ENCODE measurements at regions not wholly inside any gene's neighbourhood (a gene's known extent, or its start where the extent isn't known, plus 50 kb on each side); places are given as distances from the start of the nearest gene placed in this dataset.
A peak's percentile ranks its signal among the peaks of the same experiment; 100 is the strongest.

DNA sequence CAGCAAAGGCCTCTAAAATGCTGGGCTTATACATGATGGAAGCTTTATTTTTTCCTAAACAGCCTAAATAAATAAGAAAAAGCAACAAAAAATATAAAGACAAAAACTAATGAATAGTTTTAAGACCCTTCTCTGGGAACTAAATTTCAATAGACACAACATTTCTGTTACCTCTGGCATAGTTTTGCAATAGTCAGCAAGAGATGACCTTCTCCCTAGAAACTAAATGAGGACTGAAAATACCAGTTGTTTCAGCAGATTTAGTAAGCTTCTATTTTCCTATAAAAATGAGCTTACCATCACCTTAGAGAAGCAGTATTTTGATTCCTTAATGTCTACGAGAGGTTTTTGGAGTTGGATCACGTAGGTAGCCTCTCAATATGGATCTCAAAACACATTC, 471.4 kb upstream of the NRP1 start:
- DNase-seq (no peak), ATAC-seq (no peak)
- intact Hi-C loops (cut with DNase I), result loop anchor here (10.0 kb wide), 1 partner anchor 471 kb away; the partner anchor contains the start of gene NRP1 (in 2 of the 2)

DNA sequence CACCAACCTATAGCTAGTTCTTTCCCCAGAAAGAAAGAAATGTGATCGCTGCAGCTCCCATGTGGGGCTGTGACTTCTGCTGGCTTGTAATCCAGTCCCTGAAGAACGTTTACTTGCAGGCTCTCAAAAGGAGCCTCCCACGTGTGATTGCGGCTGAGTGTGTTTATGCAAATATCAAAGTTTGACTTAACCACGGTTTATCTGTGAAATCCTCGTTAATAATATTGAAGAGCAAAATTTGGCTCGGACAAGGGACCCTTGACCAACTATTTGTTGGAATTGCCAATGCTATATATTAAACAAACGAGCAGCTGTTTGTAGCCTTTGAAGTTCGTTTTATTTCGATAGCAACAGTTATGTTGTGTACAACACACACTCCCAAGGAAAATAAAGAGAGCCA, 470.1 kb upstream of the NRP1 start:
- DNase-seq (no peak), ATAC-seq (no peak)
- intact Hi-C loops (cut with DNase I), result loop anchor here (10.0 kb wide), 1 partner anchor 470 kb away; the partner anchor contains the start of gene NRP1 (in 2 of the 2)

DNA sequence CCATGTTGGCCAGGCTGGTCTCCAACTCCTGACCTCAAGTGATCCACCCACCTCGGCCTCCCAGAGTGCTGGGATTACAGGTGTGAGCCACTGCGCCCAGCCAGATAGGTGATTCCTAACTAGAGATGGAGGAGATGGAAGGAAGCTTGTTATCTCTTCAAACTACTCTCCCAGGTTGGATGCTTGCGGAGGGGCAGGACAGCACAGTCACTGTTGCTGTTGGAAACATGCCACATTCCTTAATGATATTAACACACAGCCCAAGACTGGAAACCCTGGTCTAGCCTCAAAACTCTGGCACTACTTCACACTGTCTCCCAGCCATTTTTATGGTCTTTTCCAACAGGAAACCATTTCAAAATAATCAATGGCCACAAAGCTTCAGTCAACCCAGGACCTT, 468.8 kb upstream of the NRP1 start:
- no peak for ATAC-seq
- DNase-seq, result no peak
- intact Hi-C loops (cut with DNase I), result loop anchor here (10.0 kb wide), 1 partner anchor 468 kb away; the partner anchor contains the start of gene NRP1 (in 2 of the 2)

DNA sequence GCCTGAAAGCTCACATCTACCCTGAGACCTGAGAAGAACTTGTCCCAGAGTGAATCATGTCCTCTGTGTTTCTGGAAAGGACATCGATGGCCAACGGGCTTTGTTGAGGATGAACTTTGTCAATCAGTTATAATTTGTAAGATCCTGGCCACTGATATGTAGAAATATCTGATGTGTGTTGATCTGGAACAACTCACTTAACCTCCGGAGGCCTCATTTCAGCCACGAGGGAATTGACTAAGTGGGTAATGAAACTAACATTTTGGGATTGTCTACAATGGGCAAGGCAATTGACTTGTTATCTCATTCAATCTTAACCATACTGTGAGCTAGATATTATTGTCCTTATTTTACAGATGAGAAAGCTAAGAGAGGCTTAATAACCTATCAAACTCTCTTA, 468.1 kb upstream of the NRP1 start:
- intact Hi-C loops (cut with DNase I), result loop anchor here (10.0 kb wide), 1 partner anchor 468 kb away; the partner anchor contains the start of gene NRP1 (in 2 of the 2)
- no peak for DNase-seq

DNA sequence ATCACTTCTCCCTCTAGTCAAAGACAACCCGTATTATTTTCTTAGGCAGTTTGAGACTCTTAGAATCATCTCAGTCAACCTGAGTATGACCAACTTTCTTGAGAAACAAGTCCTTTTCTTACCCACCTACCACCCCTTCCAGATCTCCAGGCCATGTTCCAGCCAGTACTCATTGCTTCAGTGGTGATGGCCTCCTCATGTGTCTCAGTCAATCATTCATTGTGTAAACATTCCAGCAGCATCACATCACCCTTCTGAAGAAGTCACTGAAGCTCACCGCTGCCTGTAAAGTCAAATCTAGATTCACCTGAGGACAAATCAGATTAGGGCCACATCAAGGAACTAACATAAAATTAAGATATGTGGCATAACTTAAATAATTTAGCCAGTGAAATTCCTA, 467.2 kb upstream of the NRP1 start:
- ATAC-seq (no peak), DNase-seq (no peak)
- intact Hi-C loops (cut with DNase I), result loop anchor here (10.0 kb wide), 1 partner anchor 467 kb away; the partner anchor contains the start of gene NRP1 (in 2 of the 2)

More for the DNA sequence above, 468.1 kb upstream of the NRP1 start:
- ATAC-seq, result no peak

DNA sequence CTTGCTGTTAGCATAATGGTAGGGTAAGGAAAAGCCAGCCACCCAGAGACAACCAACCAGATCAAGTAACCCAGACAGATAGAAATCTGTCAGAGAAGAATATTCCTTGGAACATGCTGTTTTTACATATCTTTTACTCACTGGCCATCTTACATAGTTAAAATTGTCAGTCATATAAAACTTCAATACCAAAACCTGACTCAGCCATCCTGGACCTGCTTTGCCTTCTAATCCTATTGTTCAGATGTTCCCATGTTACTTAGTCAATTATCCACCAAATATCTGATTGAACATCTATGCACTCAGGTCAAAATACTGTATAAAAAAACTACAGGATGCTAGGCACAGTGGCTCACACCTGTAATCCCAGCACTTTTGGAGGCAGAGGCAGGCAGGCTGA, 466.5 kb upstream of the NRP1 start:
- no peak for ATAC-seq
- no peak for DNase-seq
- intact Hi-C loops (cut with DNase I), result loop anchor here (10.0 kb wide), 1 partner anchor 466 kb away; the partner anchor contains the start of gene NRP1 (in 2 of the 2)

DNA sequence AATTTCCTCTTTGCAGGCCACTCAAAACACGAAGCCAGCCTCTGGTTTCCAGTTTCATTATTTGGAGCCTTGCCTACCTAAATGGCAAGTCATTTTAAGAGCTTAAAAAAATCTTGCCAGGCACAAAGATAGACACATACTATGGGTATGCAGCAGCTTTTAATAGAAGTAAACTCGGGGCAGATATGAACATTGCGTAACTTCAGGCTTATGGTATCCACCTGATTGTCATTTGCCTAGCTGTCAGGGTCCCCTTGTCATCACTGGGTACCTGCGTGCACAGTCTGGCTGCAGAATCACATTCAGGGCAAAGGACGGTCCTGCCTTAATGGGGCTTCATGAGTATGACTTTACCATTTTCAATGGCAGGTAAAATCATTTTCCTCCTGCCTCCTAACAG, 466.1 kb upstream of the NRP1 start:
- ATAC-seq, result peak; percentile 84 to 89
- intact Hi-C loops (cut with DNase I), result loop anchor here (10.0 kb wide), 1 partner anchor 466 kb away; the partner anchor contains the start of gene NRP1 (in 2 of the 2)
- DNase-seq, result peak; percentile 47

DNA sequence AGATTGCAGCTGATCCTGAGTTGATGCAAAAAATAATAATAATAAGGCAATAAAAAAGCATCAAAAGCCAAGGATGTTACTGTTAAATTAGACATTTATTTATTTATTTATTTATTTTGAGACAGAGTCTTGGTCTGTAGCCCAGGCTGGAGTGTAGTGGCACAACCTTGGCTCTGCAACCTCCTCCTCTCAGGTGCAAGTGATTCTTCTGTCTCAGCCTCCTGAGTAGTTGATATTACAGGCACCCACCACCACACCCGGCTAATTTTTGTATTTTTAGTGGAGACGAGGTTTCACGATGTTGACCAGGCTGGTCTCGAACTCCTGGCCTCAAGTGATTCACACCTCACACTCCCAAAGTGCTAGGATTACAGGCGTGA, 465.5 kb upstream of the NRP1 start:
- no peak for DNase-seq
- intact Hi-C loops (cut with DNase I), result loop anchor here (10.0 kb wide), 1 partner anchor 465 kb away; the partner anchor contains the start of gene NRP1 (in 2 of the 2)
- ATAC-seq, result peak in 1 of 2 donors; percentile 23

DNA sequence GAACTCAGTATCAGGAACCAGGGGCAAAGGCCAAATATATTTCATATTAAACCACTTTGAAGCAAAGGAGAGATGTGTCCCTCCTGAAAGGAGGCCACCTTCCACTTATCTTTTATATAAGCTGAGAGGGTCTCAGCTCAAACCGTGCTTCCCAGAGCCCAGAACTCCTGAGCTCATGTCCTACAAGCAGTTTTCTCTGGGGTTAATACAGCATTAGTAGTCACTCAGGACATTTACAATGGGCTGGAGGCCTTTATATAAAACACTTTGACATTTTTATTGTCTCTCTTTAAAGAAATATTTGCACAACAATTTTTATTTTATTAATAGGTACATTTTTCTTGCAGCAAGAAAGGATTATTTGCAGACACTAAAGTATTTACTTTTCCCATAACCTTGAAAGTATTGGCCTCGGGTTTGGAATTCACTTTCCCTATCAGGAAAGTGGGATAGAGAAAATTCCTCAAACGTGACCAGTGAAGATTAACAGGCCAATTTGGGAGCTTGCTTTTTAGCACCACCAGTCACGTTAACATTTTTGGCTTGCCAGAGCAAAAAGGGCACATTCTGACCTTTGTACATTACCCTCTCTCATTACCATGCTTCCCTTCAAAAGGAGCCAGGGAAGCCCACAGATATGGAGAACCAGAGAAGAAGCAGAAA, 464.9 kb upstream of the NRP1 start:
- ATAC-seq, result peak; percentile 39 to 44
- no peak for DNase-seq
- intact Hi-C loops (cut with DNase I), result no loop called here

DNA sequence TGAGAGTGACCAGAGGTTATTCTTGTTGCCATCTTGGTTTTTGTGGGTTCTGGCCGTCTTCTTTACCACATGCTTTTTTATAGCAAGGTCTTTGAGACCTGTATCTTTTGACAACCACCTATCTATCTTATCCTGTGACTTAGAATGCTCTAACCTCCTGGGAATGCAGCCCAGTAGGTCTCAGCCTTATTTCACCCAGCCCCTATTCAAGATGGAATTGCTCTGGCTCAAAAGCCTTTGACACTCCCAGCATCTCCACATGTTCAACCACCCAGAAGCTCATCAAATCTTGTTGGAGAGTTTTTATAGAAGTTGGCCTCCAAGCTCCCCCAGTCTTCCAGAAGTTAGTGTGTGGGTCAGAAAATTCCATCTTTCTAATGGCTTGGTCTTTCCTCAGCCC, 464.3 kb upstream of the NRP1 start:
- no peak for DNase-seq
- intact Hi-C loops (cut with DNase I), result no loop called here
- no peak for ATAC-seq

DNA sequence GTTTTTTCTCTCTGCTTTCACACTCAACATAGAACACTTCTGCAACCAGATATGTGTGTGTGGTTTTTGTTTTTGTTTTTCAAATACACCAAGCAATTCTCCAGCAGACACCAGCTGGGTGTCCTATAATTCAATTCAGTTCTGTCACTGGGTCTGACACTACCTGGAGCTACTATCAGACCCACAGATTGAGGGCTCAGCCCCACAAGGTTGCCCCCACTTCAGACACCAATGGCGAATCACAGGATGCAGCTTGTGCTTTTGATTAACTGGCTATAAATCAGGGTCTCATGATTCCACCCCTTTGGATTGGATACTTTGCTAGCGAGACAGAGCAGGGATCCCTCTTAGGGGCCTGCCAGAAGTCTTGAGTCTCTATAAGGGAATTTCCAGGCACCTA, 462.2 kb upstream of the NRP1 start:
- DNase-seq, result no peak
- intact Hi-C loops (cut with DNase I), result no loop called here
- no peak for ATAC-seq

DNA sequence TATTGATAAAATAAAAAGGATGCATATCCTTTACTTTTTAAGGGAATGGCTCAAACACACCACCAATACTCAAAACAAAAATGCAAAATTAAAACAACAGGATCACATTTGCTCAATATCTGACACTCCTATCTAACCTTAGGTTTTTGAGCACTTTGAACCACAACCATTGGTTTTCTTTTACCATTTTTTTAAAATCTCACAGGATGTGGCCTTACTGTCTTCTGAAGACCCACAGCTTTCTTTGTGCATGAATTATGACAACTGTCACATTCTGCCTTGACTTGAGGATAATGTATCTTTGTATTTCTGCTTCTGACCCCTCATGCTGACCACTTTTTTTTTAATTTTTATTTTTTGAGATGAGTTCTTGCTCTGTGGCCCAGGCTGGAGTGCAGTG, 461.1 kb upstream of the NRP1 start:
- no peak for DNase-seq

DNA sequence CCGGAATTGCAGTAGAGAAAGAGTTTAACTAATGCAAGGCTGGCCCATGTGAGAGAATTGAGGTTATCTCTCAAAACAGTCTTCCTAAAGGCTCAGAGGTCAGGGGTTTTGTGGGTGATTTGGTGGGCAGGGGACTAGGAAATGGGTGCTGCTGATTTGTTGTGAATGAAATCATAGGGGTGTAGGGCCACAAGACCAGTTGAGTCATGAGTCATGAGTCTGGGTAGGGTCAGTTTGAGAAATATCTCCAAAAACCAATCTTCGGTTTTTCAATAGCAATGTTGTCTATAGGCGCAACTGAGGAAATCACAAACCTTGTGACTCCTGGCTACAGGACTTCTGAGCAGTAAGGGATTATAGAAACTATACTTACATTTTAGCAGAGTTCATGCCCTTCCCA, 460.0 kb upstream of the NRP1 start:
- DNase-seq, result no peak
- ATAC-seq, result no peak
- intact Hi-C loops (cut with DNase I), result no loop called here

More for the DNA sequence above, 461.1 kb upstream of the NRP1 start:
- no peak for ATAC-seq
- intact Hi-C loops (cut with DNase I), result no loop called here

DNA sequence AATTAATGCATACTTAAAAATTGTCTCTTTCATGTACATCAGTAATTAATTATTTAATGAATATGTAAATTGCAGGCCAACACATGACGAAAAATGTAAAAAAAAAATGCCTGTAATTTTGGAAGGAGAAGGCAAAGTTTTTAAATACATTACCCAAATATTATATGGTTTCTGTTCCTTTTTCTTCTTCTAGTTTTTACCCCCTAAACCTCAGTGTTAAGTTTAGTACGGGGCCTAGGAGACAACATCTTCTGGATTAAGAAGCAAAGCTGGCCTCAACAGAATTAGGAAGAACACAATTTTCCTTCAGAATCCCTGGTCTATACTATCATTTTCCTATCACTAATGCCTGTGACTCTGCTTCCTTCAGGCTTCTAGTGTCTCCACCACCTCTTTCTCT, 459.3 kb upstream of the NRP1 start:
- no peak for DNase-seq
- intact Hi-C loops (cut with DNase I), result no loop called here
- no peak for ATAC-seq

DNA sequence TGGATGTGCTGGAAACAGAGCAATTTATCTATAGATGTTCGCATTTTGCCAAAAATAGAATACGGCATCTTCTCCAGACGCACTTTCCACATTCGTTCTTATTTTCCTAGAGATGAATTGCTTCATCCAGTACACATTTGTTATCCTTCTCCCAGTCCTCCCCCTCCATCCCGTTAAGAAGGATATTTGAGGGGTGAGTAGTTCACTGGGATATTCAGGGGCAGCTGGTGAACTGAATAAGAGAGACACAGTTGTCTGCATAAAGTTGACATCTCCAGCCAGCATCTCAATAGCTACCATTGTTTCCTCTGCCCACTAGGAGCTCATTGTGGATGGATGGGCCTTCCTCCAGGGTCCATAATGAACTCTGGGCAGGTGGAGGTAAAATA, 456.8 kb upstream of the NRP1 start:
- no peak for DNase-seq
- peak in 1 of 2 donors; percentile 44 for ATAC-seq
- intact Hi-C loops (cut with DNase I), result no loop called here

DNA sequence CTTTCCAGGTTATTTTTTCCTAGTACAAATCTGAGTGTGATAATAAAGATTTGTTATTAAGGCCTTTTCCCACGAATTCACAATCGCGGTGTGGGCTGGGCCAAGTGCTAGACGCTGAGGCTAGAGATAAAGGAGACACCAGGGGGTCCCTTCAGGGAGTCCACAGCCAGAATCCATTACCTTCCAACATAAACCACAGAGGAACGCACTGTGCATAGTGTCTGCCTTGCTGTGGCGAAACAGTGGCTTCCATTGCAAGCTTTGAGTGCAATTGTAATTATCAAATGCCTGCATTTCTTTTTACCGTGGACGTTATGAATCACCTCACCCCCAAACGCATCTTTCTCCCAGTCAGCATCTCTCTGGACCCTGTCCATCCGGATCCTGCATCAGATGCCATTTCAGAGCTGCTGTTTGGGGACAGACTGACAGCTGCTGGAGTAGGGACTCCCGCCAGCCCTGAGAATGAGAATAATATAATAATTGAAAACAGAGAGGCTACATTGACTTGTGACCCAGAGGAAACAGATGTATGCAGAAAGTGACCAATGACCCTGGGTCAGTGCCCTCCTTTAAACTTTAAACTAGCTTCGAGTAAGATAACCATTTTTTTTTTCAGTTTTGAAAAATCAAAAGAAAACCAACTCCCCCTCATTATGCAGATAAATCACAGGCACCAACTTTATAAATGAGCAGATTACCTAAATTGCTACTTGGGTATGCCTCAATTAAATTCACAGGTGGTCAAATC, 456.2 kb upstream of the NRP1 start:
- ATAC-seq (peak in 1 of 2 donors; percentile 30), DNase-seq (no peak)
- intact Hi-C loops (cut with DNase I), result no loop called here

DNA sequence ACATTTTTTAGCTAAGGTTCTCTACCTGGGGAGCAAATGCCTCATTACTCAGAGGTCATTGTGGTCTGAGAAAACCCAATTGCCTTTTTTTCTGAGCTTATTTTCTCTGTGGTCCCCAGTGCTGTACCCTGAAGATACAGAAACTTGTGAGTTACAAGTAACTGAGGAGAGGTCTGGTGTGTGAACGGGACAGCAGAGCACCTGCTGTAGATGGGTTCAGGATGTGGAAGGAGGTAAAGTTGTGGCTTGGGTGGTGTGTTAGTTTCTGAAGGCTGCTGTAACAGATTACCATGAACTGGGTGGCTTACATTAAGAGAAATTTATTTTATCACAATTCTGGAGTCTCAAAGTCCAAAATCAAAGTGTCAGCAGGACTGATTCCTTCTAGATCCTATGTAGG, 449.1 kb upstream of the NRP1 start:
- ATAC-seq, result no peak
- intact Hi-C loops (cut with DNase I), result no loop called here

DNA sequence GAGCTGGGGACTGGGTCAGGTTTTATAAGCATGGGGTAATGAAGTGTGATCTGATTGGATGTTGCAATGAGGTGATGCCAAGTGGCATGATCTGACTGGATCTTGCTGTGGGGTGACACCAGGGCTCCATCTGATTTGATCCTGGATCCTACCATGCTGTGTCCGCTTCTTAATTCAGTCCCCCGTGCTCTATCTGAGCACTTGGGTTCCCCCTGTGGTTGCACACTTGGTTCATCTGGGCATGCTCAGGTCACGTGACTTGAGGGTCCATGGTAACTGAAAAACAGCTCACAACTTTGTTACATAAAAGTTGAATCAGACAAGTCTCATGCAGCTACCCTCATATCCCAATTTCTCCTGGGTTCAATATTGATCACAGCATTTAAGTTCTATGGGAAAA, 448.6 kb upstream of the NRP1 start:
- ATAC-seq (no peak), DNase-seq (no peak)
- intact Hi-C loops (cut with DNase I), result no loop called here

More for the DNA sequence above, 449.1 kb upstream of the NRP1 start:
- no peak for DNase-seq

DNA sequence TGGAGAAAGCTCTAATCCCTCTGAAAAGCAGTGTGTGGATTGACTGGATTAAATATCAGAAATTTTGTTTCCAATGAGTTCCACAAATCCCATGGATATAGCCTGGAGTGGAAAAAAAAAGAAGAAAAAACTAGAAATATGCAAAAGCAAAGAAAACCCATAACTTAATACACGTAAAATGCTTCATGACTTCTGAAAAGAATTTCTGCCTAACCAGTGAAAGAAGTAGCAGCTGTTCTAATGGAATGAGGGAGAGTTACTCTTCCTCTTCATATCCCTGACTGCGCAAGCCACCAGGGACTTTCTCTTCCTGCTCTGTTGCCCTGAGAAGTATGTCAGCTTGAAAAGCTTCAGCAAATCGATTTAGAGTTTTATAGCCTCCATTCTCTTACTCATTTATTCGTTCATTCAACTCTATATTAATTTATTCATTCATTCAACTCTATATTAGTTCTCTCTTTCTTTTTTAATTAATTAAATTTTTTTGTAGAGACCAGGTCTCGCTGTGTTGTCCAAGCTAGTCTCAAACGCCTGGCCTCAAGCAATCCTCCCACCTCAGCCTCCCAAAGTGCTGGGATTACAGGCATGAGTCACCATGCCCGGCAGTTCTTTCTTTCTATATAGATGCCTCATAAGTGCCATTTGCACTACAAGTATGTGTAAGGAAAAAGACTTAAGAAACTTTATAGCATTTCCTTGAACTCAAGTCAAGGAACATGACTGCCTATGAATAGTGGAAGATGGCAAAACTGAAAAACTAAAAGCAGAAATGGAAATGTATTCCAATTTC, 447.3 kb upstream of the NRP1 start:
- no peak for DNase-seq
- intact Hi-C loops (cut with DNase I), result no loop called here
- ATAC-seq, result no peak

DNA sequence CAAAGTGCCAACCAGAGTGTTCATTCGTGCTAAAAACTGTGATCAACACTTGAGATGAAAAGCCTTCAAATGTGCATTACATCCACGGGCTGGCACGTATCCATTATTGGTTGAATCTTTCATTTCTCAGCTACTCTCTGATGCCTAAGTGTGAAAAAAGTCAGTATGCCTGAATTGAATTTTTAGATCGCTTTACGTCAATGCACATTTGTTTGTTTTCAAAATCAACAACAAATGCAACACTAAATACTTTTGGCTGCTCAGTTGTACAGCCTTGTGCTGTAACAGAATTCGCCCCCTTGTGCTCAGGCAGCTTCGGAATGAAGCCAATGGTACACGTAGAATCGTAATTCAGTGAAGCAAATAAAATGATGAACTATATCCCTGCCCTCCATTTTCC, 446.5 kb upstream of the NRP1 start:
- intact Hi-C loops (cut with DNase I), result no loop called here
- ATAC-seq (no peak), DNase-seq (no peak)
